ENCODE measurements at regions not wholly inside any gene's neighbourhood (a gene's known extent, or its start where the extent isn't known, plus 50 kb on each side); places are given as distances from the start of the nearest gene placed in this dataset.

DNA sequence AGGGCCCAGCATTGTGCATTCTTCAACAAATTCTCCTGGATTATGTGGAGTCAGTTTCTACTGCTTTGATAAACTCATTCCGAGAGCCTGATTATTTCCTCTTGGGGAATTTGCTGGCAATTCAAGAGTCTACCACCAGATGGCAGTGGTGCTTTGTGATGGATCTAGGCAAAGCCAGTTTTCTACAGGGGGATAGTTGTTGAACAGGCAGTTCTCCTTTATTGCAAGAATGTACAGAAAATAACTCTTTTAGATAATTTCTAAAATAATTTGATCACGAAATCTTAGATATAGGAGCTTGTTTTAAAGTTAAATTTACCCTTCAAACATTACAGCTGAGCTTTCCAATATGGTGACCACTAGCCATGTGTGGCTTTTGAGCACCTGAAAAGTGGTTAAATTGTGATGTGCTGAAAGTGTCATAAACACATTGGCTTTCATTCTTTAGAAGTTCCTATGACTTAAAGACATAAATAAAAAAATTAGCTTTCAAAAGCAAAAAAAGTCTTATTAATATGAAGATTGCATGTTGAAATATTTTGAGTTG is 66.7 kb upstream of the HAAO start:
- TF ChIP-seq, protein P1, sequence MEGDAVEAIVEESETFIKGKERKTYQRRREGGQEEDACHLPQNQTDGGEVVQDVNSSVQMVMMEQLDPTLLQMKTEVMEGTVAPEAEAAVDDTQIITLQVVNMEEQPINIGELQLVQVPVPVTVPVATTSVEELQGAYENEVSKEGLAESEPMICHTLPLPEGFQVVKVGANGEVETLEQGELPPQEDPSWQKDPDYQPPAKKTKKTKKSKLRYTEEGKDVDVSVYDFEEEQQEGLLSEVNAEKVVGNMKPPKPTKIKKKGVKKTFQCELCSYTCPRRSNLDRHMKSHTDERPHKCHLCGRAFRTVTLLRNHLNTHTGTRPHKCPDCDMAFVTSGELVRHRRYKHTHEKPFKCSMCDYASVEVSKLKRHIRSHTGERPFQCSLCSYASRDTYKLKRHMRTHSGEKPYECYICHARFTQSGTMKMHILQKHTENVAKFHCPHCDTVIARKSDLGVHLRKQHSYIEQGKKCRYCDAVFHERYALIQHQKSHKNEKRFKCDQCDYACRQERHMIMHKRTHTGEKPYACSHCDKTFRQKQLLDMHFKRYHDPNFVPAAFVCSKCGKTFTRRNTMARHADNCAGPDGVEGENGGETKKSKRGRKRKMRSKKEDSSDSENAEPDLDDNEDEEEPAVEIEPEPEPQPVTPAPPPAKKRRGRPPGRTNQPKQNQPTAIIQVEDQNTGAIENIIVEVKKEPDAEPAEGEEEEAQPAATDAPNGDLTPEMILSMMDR (conservative IDR thresholded peaks at IDR 0.05; ENCODE audit: low read depth, low read length), result peak; percentile 94
- TF ChIP-seq EZH2 (IDR thresholded peaks at IDR 0.05; ENCODE audit: borderline replicate concordance, low read depth, low read length, poor library complexity, severe bottlenecking), result no peak
